ENCODE measurements at regions not wholly inside any gene's neighbourhood (a gene's known extent, or its start where the extent isn't known, plus 50 kb on each side); places are given as distances from the start of the nearest gene placed in this dataset.

DNA sequence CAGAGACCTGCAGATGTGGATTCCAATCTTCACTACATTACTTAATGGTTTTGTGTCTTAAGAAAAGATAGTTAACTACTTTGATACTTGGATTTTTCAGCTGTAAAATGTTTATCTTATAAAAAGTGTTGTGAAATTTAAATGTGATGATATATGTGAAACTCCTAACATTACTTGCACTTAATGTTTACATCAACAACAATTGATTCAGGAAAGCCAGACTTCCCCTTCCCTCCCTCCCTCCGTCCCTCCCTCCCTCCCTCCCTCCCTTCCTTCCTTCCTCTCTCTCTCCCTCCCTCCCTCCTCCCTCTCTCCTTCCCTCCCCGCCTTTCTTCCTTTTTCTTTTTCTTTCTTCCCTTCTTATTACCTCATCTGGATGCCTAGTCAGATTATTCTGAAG is 773.9 kb upstream of the FAM98A start:
- no peak overlapping the region for H3K9ac ChIP-seq (ENCODE audit: low read depth, low read length, poor library complexity, severe bottlenecking)
- H2AFZ ChIP-seq (ENCODE audit: low read length) = no peak overlapping the region
- no peaks in the 10 kb centered on the region for H3K27me3 ChIP-seq (ENCODE audit: insufficient read depth, low read length, poor library complexity, severe bottlenecking)
- H3K9me2 ChIP-seq (replicated peaks; ENCODE audit: low read depth, low read length) = no peaks in the 10 kb centered on the region
- no peaks in the 10 kb centered on the region for H3K4me1 ChIP-seq (ENCODE audit: insufficient read depth, low read length, poor library complexity, severe bottlenecking)
- TF ChIP-seq EZH2phosphoT487 (IDR thresholded peaks at IDR 0.05; ENCODE audit: borderline replicate concordance) = no peak
- TF ChIP-seq, protein P1, sequence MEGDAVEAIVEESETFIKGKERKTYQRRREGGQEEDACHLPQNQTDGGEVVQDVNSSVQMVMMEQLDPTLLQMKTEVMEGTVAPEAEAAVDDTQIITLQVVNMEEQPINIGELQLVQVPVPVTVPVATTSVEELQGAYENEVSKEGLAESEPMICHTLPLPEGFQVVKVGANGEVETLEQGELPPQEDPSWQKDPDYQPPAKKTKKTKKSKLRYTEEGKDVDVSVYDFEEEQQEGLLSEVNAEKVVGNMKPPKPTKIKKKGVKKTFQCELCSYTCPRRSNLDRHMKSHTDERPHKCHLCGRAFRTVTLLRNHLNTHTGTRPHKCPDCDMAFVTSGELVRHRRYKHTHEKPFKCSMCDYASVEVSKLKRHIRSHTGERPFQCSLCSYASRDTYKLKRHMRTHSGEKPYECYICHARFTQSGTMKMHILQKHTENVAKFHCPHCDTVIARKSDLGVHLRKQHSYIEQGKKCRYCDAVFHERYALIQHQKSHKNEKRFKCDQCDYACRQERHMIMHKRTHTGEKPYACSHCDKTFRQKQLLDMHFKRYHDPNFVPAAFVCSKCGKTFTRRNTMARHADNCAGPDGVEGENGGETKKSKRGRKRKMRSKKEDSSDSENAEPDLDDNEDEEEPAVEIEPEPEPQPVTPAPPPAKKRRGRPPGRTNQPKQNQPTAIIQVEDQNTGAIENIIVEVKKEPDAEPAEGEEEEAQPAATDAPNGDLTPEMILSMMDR (conservative IDR thresholded peaks at IDR 0.05; ENCODE audit: low read length) = no peak
- no peaks in the 10 kb centered on the region for H3K36me3 ChIP-seq (ENCODE audit: insufficient read depth, low read length)
- no peaks in the 10 kb centered on the region for H3F3A ChIP-seq (ENCODE audit: low read depth)
- H3K4me2 ChIP-seq (ENCODE audit: low read depth, low read length, poor library complexity, severe bottlenecking) = no peak overlapping the region
- no peaks in the 10 kb centered on the region for H3K79me2 ChIP-seq (ENCODE audit: insufficient read depth, low read length)
- H3K9me3 ChIP-seq (ENCODE audit: insufficient read depth, low read depth, low read length) = no peaks in the 10 kb centered on the region
- no peaks in the 10 kb centered on the region for H4K20me1 ChIP-seq (ENCODE audit: insufficient read depth, low read length, poor library complexity, severe bottlenecking)
- H3K4me3 ChIP-seq (ENCODE audit: low read length, poor library complexity, severe bottlenecking) = no peak overlapping the region

DNA sequence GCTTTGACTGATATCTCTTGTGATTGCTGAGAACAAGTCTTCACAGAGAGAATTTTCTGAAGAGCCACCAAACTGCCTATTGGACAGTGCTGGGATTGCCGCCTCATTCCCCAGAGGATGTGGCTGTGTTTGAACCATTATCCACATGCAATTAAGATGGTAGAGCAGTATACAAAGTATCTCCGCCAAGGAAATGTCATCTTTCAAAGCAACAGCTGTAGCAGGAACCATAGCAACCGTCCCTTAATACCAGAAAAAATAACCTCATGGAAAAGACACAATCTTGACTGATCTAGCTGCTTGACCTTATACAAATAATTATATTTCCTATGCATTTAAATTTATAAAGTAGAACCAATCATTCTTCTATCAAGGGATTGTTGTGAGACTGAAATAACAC is 772.6 kb upstream of the FAM98A start:
- no peaks in the 10 kb centered on the region for H3K9me3 ChIP-seq (ENCODE audit: insufficient read depth, low read depth, low read length)
- no peaks in the 10 kb centered on the region for H3K79me2 ChIP-seq (ENCODE audit: insufficient read depth, low read length)
- H3K36me3 ChIP-seq (ENCODE audit: insufficient read depth, low read length) = no peaks in the 10 kb centered on the region
- no peak overlapping the region for H3K4me3 ChIP-seq (ENCODE audit: low read length, poor library complexity, severe bottlenecking)
- H3K9ac ChIP-seq (ENCODE audit: low read depth, low read length, poor library complexity, severe bottlenecking) = no peak overlapping the region
- H3K4me1 ChIP-seq (ENCODE audit: insufficient read depth, low read length, poor library complexity, severe bottlenecking) = no peaks in the 10 kb centered on the region
- no peaks in the 10 kb centered on the region for H3F3A ChIP-seq (ENCODE audit: low read depth)
- H3K27me3 ChIP-seq (ENCODE audit: insufficient read depth, low read length, poor library complexity, severe bottlenecking) = no peaks in the 10 kb centered on the region
- H3K9me2 ChIP-seq (replicated peaks; ENCODE audit: low read depth, low read length) = no peaks in the 10 kb centered on the region
- no peak for TF ChIP-seq EZH2phosphoT487 (IDR thresholded peaks at IDR 0.05; ENCODE audit: borderline replicate concordance)
- TF ChIP-seq, protein P1 (conservative IDR thresholded peaks at IDR 0.05; ENCODE audit: low read length) = no peak
- no peak overlapping the region for H3K4me2 ChIP-seq (ENCODE audit: low read depth, low read length, poor library complexity, severe bottlenecking)
- H2AFZ ChIP-seq (ENCODE audit: low read length) = no peak overlapping the region
- no peaks in the 10 kb centered on the region for H4K20me1 ChIP-seq (ENCODE audit: insufficient read depth, low read length, poor library complexity, severe bottlenecking)

DNA sequence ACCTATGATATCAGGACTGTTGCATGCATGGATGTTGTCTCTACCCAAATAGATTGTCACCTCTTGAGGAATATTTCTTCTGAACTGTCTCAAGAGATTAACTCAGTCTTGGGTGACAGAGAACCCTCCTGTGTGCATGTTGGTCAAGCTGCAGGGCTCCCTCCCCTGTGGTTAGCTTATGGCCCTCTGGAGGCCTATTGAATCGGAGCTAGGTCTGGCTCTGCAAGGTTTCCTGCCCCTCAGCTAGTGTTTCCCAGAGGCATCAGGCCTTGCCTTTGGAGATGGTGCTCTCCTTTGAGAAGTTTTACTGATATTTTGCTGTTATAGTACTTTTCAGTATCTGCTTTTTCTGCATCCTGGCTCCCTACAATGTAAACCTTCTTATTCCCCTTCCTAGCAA is 769.2 kb upstream of the FAM98A start:
- Histone ChIP-seq H3K4me3 (ENCODE audit: low read length, poor library complexity, severe bottlenecking) (no peak overlapping the region), H3K4me2 (ENCODE audit: low read depth, low read length, poor library complexity, severe bottlenecking) (no peak overlapping the region), H3K79me2 (ENCODE audit: insufficient read depth, low read length) (no peaks in the 10 kb centered on the region), H3F3A (ENCODE audit: low read depth) (no peaks in the 10 kb centered on the region), H2AFZ (ENCODE audit: low read length) (no peak overlapping the region), H3K27me3 (ENCODE audit: insufficient read depth, low read length, poor library complexity, severe bottlenecking) (no peaks in the 10 kb centered on the region), H3K4me1 (ENCODE audit: insufficient read depth, low read length, poor library complexity, severe bottlenecking) (no peaks in the 10 kb centered on the region), H3K9me2 (replicated peaks; ENCODE audit: low read depth, low read length) (no peaks in the 10 kb centered on the region), H3K9me3 (ENCODE audit: insufficient read depth, low read depth, low read length) (no peaks in the 10 kb centered on the region), H4K20me1 (ENCODE audit: insufficient read depth, low read length, poor library complexity, severe bottlenecking) (no peaks in the 10 kb centered on the region), H3K9ac (ENCODE audit: low read depth, low read length, poor library complexity, severe bottlenecking) (no peak overlapping the region), H3K36me3 (ENCODE audit: insufficient read depth, low read length) (no peaks in the 10 kb centered on the region)
- TF ChIP-seq EZH2phosphoT487 (IDR thresholded peaks at IDR 0.05; ENCODE audit: borderline replicate concordance) = no peak
- TF ChIP-seq, protein P1 (conservative IDR thresholded peaks at IDR 0.05; ENCODE audit: low read length) = no peak
